HUES48 (cell line): ENCODE measurements at regions not wholly inside any gene's neighbourhood (a gene's known extent, or its start where the extent isn't known, plus 50 kb on each side); places are given as distances from the start of the nearest gene placed in this dataset.

Experiments
- H3K27ac ChIP-seq: one replicate; pipeline ENCODE4 v1.7.0; 2013; ENCODE audit warnings: low read depth, low read length, inconsistent platforms
- H3K27me3 ChIP-seq: 2 replicates; pipeline ENCODE4 v1.6.1; 2013; ENCODE audit warnings: mild to moderate bottlenecking, low read length; ENCODE audit not compliant: control insufficient read depth, insufficient read depth
- H3K36me3 ChIP-seq: 2 replicates; pipeline ENCODE4 v1.6.1; 2013; ENCODE audit warnings: low read length; ENCODE audit not compliant: control insufficient read depth, insufficient read depth
- H3K4me1 ChIP-seq: 2 replicates; pipeline ENCODE4 v1.6.1; 2013; ENCODE audit warnings: mild to moderate bottlenecking, low read length; ENCODE audit not compliant: control insufficient read depth, insufficient read depth
- H3K4me3 ChIP-seq: 2 replicates; pipeline ENCODE4 v1.5.1; 2013; ENCODE audit warnings: mild to moderate bottlenecking, low read depth, low read length
- H3K9ac ChIP-seq: 2 replicates; pipeline ENCODE4 v1.6.1; 2013; ENCODE audit warnings: mild to moderate bottlenecking, low read depth, low read length, moderate library complexity
- H3K9me3 ChIP-seq: 2 replicates; pipeline ENCODE4 v1.6.1; 2013; ENCODE audit warnings: low read length; ENCODE audit not compliant: control insufficient read depth, insufficient read depth

- H3K4me3 ChIP-seq, result no peak overlapping the region
- H3K9me3 ChIP-seq, result no peaks in the 10 kb centered on the region
- H3K27ac ChIP-seq, result no peak overlapping the region
- no peaks in the 10 kb centered on the region for H3K4me1 ChIP-seq
- no peaks in the 10 kb centered on the region for H3K36me3 ChIP-seq
- no peaks in the 10 kb centered on the region for H3K27me3 ChIP-seq
- H3K9ac ChIP-seq, result no peak overlapping the region
These were observed 646.9 kb downstream of the FAT4 start for GRCh38 chr4:125961626-125962025.

GRCh38 chr4:125975861-125976397, 661.2 kb downstream of the FAT4 start:
- Histone ChIP-seq H3K9ac (no peak overlapping the region), H3K27ac (no peak overlapping the region), H3K27me3 (no peaks in the 10 kb centered on the region), H3K4me1 (no peaks in the 10 kb centered on the region), H3K36me3 (no peaks in the 10 kb centered on the region), H3K4me3 (no peak overlapping the region), H3K9me3 (no peaks in the 10 kb centered on the region)

DNA sequence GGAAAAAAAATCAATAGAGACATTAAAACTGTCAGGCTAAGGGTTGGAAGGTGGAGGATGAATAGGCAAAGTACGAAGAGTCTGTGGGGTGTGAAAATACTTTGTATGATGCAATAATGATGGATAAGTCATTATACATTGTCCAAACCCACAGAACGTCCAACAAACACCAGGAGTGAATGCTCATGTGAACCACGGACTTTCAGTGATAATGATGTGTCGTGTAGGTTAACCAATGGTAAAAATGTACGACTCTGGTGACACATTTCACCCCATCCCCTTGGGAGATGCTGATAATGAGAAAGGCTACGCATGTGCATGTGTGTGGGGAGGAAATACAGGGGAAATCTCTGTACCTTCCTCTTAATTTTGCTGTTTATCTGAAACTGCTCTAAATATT, 665.2 kb downstream of the FAT4 start:
- Histone ChIP-seq H3K4me3 (no peak overlapping the region), H3K9ac (no peak overlapping the region), H3K4me1 (0 out of 2 replicates have a peak, but pooled peaks cover 2% of the 10 kb centered on the region), H3K9me3 (no peaks in the 10 kb centered on the region), H3K27me3 (no peaks in the 10 kb centered on the region), H3K36me3 (no peaks in the 10 kb centered on the region), H3K27ac (no peak overlapping the region)

GRCh38 chr4:125983168-125983567, 668.4 kb downstream of the FAT4 start:
- H3K4me1 ChIP-seq, result peaks cover 10% of the 10 kb centered on the region
- H3K9ac ChIP-seq, result no peak overlapping the region
- no peaks in the 10 kb centered on the region for H3K36me3 ChIP-seq
- H3K27me3 ChIP-seq, result no peaks in the 10 kb centered on the region
- no peak overlapping the region for H3K27ac ChIP-seq
- H3K4me3 ChIP-seq, result no peak overlapping the region
- no peaks in the 10 kb centered on the region for H3K9me3 ChIP-seq

DNA sequence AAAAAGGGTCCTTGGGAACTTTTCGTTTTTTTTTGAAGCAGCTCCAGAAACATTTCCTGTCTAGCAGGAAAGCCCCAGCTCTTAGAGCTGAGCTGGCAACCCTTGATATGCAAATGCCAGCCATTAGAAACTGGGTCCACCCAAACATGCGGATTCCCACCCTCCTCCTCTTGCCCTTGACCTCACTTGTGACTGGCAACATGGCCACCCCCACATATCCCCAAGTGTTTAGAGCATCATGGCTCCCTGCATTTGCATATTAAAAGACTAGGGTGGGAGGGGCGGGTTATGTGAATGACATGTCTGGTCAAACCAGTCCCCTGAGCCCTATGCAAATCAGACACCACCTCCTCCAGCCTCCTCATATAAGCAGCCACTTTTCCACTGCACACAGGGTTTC, 671.1 kb downstream of the FAT4 start:
- Histone ChIP-seq H3K36me3 (no peaks in the 10 kb centered on the region), H3K9me3 (no peaks in the 10 kb centered on the region), H3K27me3 (no peaks in the 10 kb centered on the region), H3K9ac (no peak overlapping the region), H3K4me3 (0 out of 2 replicates have a peak overlapping the region, but pooled peaks have one; percentile 20), H3K27ac (peak overlapping the region; percentile 91), H3K4me1 (peaks cover 10% of the 10 kb centered on the region)

GRCh38 chr4:125986307-125986706, 671.6 kb downstream of the FAT4 start:
- Histone ChIP-seq H3K4me1 (peaks cover 12% of the 10 kb centered on the region), H3K27me3 (no peaks in the 10 kb centered on the region), H3K36me3 (no peaks in the 10 kb centered on the region), H3K4me3 (no peak overlapping the region), H3K9me3 (no peaks in the 10 kb centered on the region), H3K9ac (no peak overlapping the region), H3K27ac (peak overlapping the region; percentile 57)

DNA sequence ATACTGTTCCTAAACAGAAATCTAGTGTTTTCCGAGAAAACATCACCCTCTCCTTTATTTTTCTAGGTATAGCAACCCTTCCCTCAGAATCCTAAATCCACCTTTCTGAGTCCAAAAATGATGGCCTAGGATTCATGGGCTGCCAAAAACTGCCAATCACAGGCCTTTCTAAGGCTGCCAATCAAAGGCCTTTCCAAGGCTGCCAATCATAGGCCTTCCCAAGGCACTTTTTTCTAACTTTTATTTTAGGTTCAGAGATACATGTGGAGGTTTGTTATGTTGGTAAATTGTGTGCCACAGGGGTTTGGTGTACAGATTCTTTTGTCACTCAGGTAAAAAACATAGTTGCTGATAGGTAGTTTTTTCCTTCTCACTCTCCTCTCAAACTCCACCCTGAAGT, 673.7 kb downstream of the FAT4 start:
- no peaks in the 10 kb centered on the region for H3K36me3 ChIP-seq
- no peaks in the 10 kb centered on the region for H3K27me3 ChIP-seq
- H3K4me3 ChIP-seq, result no peak overlapping the region
- no peak overlapping the region for H3K9ac ChIP-seq
- H3K4me1 ChIP-seq, result peaks cover 14% of the 10 kb centered on the region
- no peak overlapping the region for H3K27ac ChIP-seq
- no peaks in the 10 kb centered on the region for H3K9me3 ChIP-seq

- no peaks in the 10 kb centered on the region for H3K36me3 ChIP-seq
- H3K4me3 ChIP-seq, result no peak overlapping the region
- H3K4me1 ChIP-seq, result peaks cover 4% of the 10 kb centered on the region; the same call in 1 of the 2 replicates
- H3K27ac ChIP-seq, result no peak overlapping the region
- H3K9ac ChIP-seq, result no peak overlapping the region
- H3K9me3 ChIP-seq, result no peaks in the 10 kb centered on the region
- H3K27me3 ChIP-seq, result no peaks in the 10 kb centered on the region
These were observed 676.6 kb downstream of the FAT4 start for GRCh38 chr4:125991398-125991797.

DNA sequence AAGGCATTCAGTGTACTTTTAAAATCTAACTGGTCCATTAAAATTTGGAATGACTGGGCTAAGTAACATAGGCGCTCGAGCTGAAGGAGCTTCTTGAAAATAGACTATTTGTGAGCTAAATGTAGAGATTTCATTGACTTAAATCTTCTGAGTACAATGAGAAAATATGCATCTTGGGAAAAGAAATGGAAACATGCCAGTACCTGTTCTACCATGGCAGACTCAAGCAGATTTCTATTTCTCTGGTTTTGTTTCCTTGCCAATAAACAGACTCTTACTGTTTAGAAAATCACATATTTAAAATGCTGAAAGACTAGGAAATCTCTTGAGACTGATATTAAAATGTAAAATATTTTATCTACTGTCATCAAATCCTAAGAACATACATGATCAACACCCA, 678.1 kb downstream of the FAT4 start:
- H3K9me3 ChIP-seq, result no peaks in the 10 kb centered on the region
- H3K27me3 ChIP-seq, result no peaks in the 10 kb centered on the region
- no peak overlapping the region for H3K9ac ChIP-seq
- H3K36me3 ChIP-seq, result no peaks in the 10 kb centered on the region
- H3K4me1 ChIP-seq, result peaks cover 4% of the 10 kb centered on the region; the same call in 1 of the 2 replicates
- no peak overlapping the region for H3K27ac ChIP-seq
- H3K4me3 ChIP-seq, result no peak overlapping the region

DNA sequence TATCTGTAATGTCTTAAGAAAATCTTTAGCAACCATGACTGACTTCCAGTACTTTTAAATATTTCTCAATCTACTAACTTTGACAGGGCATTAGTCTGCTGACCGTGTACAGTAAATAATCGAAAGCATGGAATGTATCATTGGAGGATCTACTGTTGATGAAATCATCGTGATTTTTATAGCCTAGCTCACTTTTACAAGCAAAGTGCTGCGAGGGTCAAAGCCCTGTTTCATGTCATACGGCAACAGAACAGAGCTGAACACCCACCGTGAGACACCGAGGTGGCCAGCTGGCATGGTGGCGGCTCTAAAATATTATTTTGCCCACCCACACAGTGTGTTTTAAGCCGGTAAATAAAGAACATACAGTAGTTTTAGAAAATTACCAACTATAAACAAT, 679.3 kb downstream of the FAT4 start:
- H3K27ac ChIP-seq, result no peak overlapping the region
- H3K27me3 ChIP-seq, result no peaks in the 10 kb centered on the region
- H3K9ac ChIP-seq, result no peak overlapping the region
- peaks cover 4% of the 10 kb centered on the region; the same call in 1 of the 2 replicates for H3K4me1 ChIP-seq
- no peak overlapping the region for H3K4me3 ChIP-seq
- no peaks in the 10 kb centered on the region for H3K9me3 ChIP-seq
- no peaks in the 10 kb centered on the region for H3K36me3 ChIP-seq

DNA sequence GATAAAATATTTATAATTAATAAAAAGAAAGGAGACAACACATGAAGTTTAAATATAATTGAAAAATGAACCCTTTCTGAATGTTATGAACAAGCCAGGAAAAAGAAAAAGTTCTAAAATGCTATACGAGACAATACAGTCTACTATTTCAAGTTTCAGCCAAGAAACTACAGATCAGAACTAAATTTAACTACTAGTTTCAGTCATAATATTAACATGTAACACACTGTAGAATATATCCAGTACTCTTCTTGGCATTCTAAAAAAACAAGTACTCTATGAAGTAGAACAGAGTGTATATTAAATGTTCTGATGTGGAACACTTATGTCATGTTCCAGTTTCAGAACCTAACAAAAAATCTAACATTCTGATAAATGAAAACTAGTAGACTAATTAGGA, 679.7 kb downstream of the FAT4 start:
- Histone ChIP-seq H3K36me3 (no peaks in the 10 kb centered on the region), H3K4me1 (peaks cover 4% of the 10 kb centered on the region; the same call in 1 of the 2 replicates), H3K4me3 (no peak overlapping the region), H3K9ac (no peak overlapping the region), H3K9me3 (no peaks in the 10 kb centered on the region), H3K27me3 (no peaks in the 10 kb centered on the region), H3K27ac (no peak overlapping the region)

- Histone ChIP-seq H3K36me3 (no peaks in the 10 kb centered on the region), H3K27ac (no peak overlapping the region), H3K9me3 (no peaks in the 10 kb centered on the region), H3K4me3 (no peak overlapping the region), H3K27me3 (no peaks in the 10 kb centered on the region), H3K4me1 (no peaks in the 10 kb centered on the region), H3K9ac (no peak overlapping the region)
These were observed 690.2 kb downstream of the FAT4 start for GRCh38 chr4:126004941-126005340.
